GM19025 (cell line): ENCODE measurements at regions not wholly inside any gene's neighbourhood (a gene's known extent, or its start where the extent isn't known, plus 50 kb on each side); places are given as distances from the start of the nearest gene placed in this dataset.
"Not testable (repeated sequence)": the region's sequence is repeated elsewhere in the genome, so short reads cannot be mapped to it uniquely, and the experiment has no call there.

ENCODE experiments used
- ATAC-seq: cut with Tn5 transposase; IDR thresholded peaks from one replicate; pipeline ENCODE4 v1.9.1; 2021; ENCODE audit warnings: mild to moderate bottlenecking, low read depth, moderate library complexity; ENCODE audit not compliant: unreplicated experiment

- peak; percentile 94 for ATAC-seq
These were observed 271.3 kb downstream of the LRATD1 start for GRCh38 chr2:14903709-14904374.

GRCh38 chr2:14904378-14904777 is 271.9 kb downstream of the LRATD1 start:
- ATAC-seq: not testable (repeated sequence)

- no peak for ATAC-seq
These were observed 273.1 kb downstream of the LRATD1 start for GRCh38 chr2:14905571-14905970.

GRCh38 chr2:14907014-14907612 is 274.6 kb downstream of the LRATD1 start:
- ATAC-seq: no peak

- no peak for ATAC-seq
These were observed 277.3 kb downstream of the LRATD1 start for GRCh38 chr2:14909795-14910194.

GRCh38 chr2:14910654-14911053 is 278.1 kb downstream of the LRATD1 start:
- ATAC-seq: no peak

GRCh38 chr2:14915983-14916382 is 283.5 kb downstream of the LRATD1 start:
- ATAC-seq: no peak

- no peak for ATAC-seq
These were observed 291.5 kb downstream of the LRATD1 start for GRCh38 chr2:14923820-14924580.

- ATAC-seq: no peak
These were observed 293.0 kb downstream of the LRATD1 start for GRCh38 chr2:14925471-14925870.

GRCh38 chr2:14927021-14927564 is 294.6 kb downstream of the LRATD1 start:
- no peak for ATAC-seq

- ATAC-seq: no peak
These were observed 295.5 kb downstream of the LRATD1 start for GRCh38 chr2:14928056-14928455.

GRCh38 chr2:14930441-14930840 is 297.9 kb downstream of the LRATD1 start:
- no peak for ATAC-seq

- ATAC-seq: no peak
These were observed 299.8 kb downstream of the LRATD1 start for GRCh38 chr2:14932285-14932684.

GRCh38 chr2:14933753-14934152 is 301.2 kb downstream of the LRATD1 start:
- no peak for ATAC-seq

GRCh38 chr2:14936426-14936825 is 303.9 kb downstream of the LRATD1 start:
- ATAC-seq: no peak

- no peak for ATAC-seq
These were observed 304.8 kb downstream of the LRATD1 start for GRCh38 chr2:14937336-14937735.

GRCh38 chr2:14941151-14941631 is 308.7 kb downstream of the LRATD1 start:
- no peak for ATAC-seq

GRCh38 chr2:14942987-14943386 is 310.5 kb downstream of the LRATD1 start:
- ATAC-seq: no peak

- peak; percentile 89 for ATAC-seq
These were observed 312.2 kb downstream of the LRATD1 start for GRCh38 chr2:14944562-14945346.

- ATAC-seq: no peak
These were observed 319.2 kb downstream of the LRATD1 start for GRCh38 chr2:14951569-14952285.
